HL-60 (cell line): ENCODE measurements at regions not wholly inside any gene's neighbourhood (a gene's known extent, or its start where the extent isn't known, plus 50 kb on each side); places are given as distances from the start of the nearest gene placed in this dataset.

ENCODE experiments used
- DNase-seq, 2 experiments: peaks; one replicate each; pipeline ENCODE4 v3.0.0-alpha.2; 2010 to 2020; ENCODE audit warnings: low read depth in 1 of 2, low spot score in 1 of 2
- H3K27ac ChIP-seq: fragments of 250-450 bp; sonication (Bioruptor Pico); replicated peaks from 2 replicates; pipeline ENCODE4 v1.5.1; 2020; ENCODE audit warnings: mild to moderate bottlenecking, moderate library complexity
- H3K27me3 ChIP-seq: fragments of 250-450 bp; sonication (Bioruptor Pico); 2 replicates; pipeline ENCODE4 v1.5.1; 2021; ENCODE audit warnings: mild to moderate bottlenecking, moderate library complexity; ENCODE audit not compliant: insufficient read depth, poor library complexity, severe bottlenecking
- H3K4me3 ChIP-seq: replicated peaks from 2 replicates; pipeline ENCODE4 v1.5.1; 2011; ENCODE audit warnings: mild to moderate bottlenecking, control low read depth, low read length; ENCODE audit not compliant: insufficient read depth
- GABPA ChIP-seq: IDR thresholded peaks from 2 replicates; pipeline ENCODE4 v1.6.1; 2012; ENCODE audit warnings: low read depth
- POLR2AphosphoS5 ChIP-seq: IDR thresholded peaks from 2 replicates; pipeline ENCODE4 v1.6.1; 2012; ENCODE audit warnings: low read depth
- REST ChIP-seq: IDR thresholded peaks from 2 replicates; pipeline ENCODE4 v1.6.1; 2012; ENCODE audit warnings: low read depth; ENCODE audit not compliant: insufficient replicate concordance
- SPI1 ChIP-seq: IDR thresholded peaks from 2 replicates; pipeline ENCODE4 v1.6.1; 2012; ENCODE audit warnings: low read depth, mild to moderate bottlenecking, borderline replicate concordance
- TF ChIP-seq, protein P1 (sequence below): IDR thresholded peaks from one replicate; pipeline ENCODE4 v1.5.1; 2011; ENCODE audit warnings: low read length, control low read depth, inconsistent platforms; ENCODE audit not compliant: insufficient read depth

DNA sequence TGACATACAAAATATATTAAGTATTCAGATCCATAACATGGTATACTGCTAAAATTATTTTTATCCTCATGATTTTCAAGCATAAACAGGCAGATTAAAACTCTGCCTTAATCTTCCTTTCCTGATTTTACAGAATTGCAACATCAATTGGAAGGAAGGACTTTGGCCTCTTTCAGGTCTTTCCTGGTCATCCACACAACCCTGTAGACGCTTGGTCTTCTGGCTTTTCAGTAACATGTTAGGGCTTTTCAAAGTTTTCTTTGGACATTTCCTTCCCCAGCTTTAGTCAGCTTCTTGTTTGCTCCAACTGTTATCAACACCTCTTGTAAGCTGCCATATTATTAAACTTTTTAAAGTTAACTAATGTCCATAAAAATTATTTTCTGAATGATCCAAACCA lies 1364.9 kb upstream of the NRXN1 start:
- H3K27me3 ChIP-seq = no peaks in the 10 kb centered on the region
- H3K27ac ChIP-seq = no peak overlapping the region
- H3K4me3 ChIP-seq = no peak overlapping the region
- TF ChIP-seq REST (no peak), SPI1 (no peak), GABPA (no peak), POLR2AphosphoS5 (no peak)
- TF ChIP-seq, protein P1, sequence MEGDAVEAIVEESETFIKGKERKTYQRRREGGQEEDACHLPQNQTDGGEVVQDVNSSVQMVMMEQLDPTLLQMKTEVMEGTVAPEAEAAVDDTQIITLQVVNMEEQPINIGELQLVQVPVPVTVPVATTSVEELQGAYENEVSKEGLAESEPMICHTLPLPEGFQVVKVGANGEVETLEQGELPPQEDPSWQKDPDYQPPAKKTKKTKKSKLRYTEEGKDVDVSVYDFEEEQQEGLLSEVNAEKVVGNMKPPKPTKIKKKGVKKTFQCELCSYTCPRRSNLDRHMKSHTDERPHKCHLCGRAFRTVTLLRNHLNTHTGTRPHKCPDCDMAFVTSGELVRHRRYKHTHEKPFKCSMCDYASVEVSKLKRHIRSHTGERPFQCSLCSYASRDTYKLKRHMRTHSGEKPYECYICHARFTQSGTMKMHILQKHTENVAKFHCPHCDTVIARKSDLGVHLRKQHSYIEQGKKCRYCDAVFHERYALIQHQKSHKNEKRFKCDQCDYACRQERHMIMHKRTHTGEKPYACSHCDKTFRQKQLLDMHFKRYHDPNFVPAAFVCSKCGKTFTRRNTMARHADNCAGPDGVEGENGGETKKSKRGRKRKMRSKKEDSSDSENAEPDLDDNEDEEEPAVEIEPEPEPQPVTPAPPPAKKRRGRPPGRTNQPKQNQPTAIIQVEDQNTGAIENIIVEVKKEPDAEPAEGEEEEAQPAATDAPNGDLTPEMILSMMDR = no peak
- no peak for DNase-seq

DNA sequence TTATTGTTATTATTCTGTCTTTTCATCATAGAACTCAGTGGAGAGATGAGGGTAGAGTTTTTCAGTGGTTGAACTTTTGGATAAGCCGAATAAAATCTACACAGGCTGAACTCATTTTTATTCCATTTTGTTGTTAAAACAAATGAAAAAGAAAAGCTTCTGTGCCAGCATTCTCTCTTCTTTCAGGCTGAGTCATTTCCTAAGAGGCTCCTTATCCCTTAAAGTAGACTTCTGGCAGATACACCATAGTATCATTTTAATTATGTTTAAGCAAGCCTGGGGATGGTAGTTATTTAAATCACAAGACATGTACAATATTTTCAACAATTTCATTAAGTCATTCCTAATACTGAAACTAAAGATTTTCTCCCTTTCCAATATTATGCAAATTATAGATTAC lies 1364.0 kb upstream of the NRXN1 start:
- Histone ChIP-seq H3K4me3 (no peak overlapping the region), H3K27ac (no peak overlapping the region), H3K27me3 (no peaks in the 10 kb centered on the region)
- TF ChIP-seq SPI1 = no peak
- no peak for TF ChIP-seq GABPA
- no peak for TF ChIP-seq REST
- TF ChIP-seq POLR2AphosphoS5 = no peak
- TF ChIP-seq, protein P1 = no peak
- DNase-seq = no peak

- TF ChIP-seq POLR2AphosphoS5 (no peak), SPI1 (no peak), REST (no peak), GABPA (no peak)
- TF ChIP-seq, protein P1 = no peak
- no peak overlapping the region for H3K27ac ChIP-seq
- DNase-seq = no peak
- H3K4me3 ChIP-seq = no peak overlapping the region
- no peaks in the 10 kb centered on the region for H3K27me3 ChIP-seq
Observed at GRCh38 chr2:52391621-52392020, 1359.7 kb upstream of the NRXN1 start.
